Endodermal cell (in vitro differentiated cells): ENCODE measurements at regions not wholly inside any gene's neighbourhood (a gene's known extent, or its start where the extent isn't known, plus 50 kb on each side); places are given as distances from the start of the nearest gene placed in this dataset.
A peak's percentile ranks its signal among the peaks of the same experiment; 100 is the strongest.

ENCODE experiments used
- DNase-seq: peaks from one replicate; pipeline ENCODE4 v3.0.0-alpha.2; 2017
- H3K27ac ChIP-seq: 2 replicates; pipeline ENCODE4 v1.5.1; 2013; ENCODE audit warnings: mild to moderate bottlenecking, low read depth, low read length, moderate library complexity
- H3K27me3 ChIP-seq: 2 replicates; pipeline ENCODE4 v1.6.1; 2013; ENCODE audit warnings: mild to moderate bottlenecking, low read length, moderate library complexity; ENCODE audit not compliant: insufficient read depth, control insufficient read depth, poor library complexity, severe bottlenecking
- H3K36me3 ChIP-seq: 2 replicates; pipeline ENCODE4 v1.7.0; 2013; ENCODE audit warnings: mild to moderate bottlenecking, low read length, moderate library complexity; ENCODE audit not compliant: control insufficient read depth, insufficient read depth
- H3K4me1 ChIP-seq: one replicate; pipeline ENCODE4 v1.7.0; 2013; ENCODE audit warnings: low read length; ENCODE audit not compliant: control insufficient read depth, insufficient read depth
- H3K4me3 ChIP-seq: 2 replicates; pipeline ENCODE4 v1.5.1; 2013; ENCODE audit warnings: mild to moderate bottlenecking, low read length, moderate library complexity
- H3K9ac ChIP-seq: 2 replicates; pipeline ENCODE4 v1.6.1; 2013; ENCODE audit warnings: mild to moderate bottlenecking, low read length, moderate library complexity; ENCODE audit not compliant: poor library complexity, severe bottlenecking; ENCODE audit errors: extremely low read depth
- H3K9me3 ChIP-seq: 2 replicates; pipeline ENCODE4 v1.6.1; 2013; ENCODE audit warnings: mild to moderate bottlenecking, low read length, moderate library complexity; ENCODE audit not compliant: control insufficient read depth
- H3K27ac Mint-ChIP-seq: 2 replicates; pipeline ENCODE4 v1.8.0; 2020; ENCODE audit warnings: mixed read lengths
- H3K27me3 Mint-ChIP-seq: 2 replicates; pipeline ENCODE4 v1.8.0; 2021; ENCODE audit warnings: mild to moderate bottlenecking, mixed read lengths; ENCODE audit not compliant: insufficient read depth
- H3K36me3 Mint-ChIP-seq: 2 replicates; pipeline ENCODE4 v1.8.0; 2020; ENCODE audit warnings: low read depth, mixed read lengths
- H3K4me1 Mint-ChIP-seq: 2 replicates; pipeline ENCODE4 v1.8.0; 2020; ENCODE audit warnings: mixed read lengths
- H3K4me3 Mint-ChIP-seq: 2 replicates; pipeline ENCODE4 v1.8.0; 2020; ENCODE audit warnings: mild to moderate bottlenecking, moderate library complexity, mixed read lengths
- H3K9me3 Mint-ChIP-seq: 2 replicates; pipeline ENCODE4 v1.8.0; 2020; ENCODE audit warnings: mild to moderate bottlenecking, mixed read lengths
- CTCF ChIP-seq: fragments of 200-600 bp; sonication (generic); conservative IDR thresholded peaks from 2 replicates; pipeline ENCODE4 v1.5.0; 2021; ENCODE audit warnings: antibody characterized with exemption, mild to moderate bottlenecking
- WGBS, 2 experiments: methylation state at CpG; one replicate each; pipeline versions ENCODE4 v1.1.5 to v1.1.7; 2013; ENCODE audit warnings: missing lambda C conversion rate in 2 of 2, mixed read lengths in 1 of 2; ENCODE audit not compliant: insufficient coverage in 1 of 2, insufficient read length in 1 of 2; 5-methylcytosine and 5-hydroxymethylcytosine counted together

- no peaks in the 10 kb centered on the region for H3K4me1 Mint-ChIP-seq
- H3K9me3 Mint-ChIP-seq, result no peaks in the 10 kb centered on the region
- H3K36me3 Mint-ChIP-seq, result no peaks in the 10 kb centered on the region
- H3K4me3 Mint-ChIP-seq, result no peak overlapping the region
- WGBS, 2 experiments, result 77 to 85% methylated on average over 5 to 6 of the region's 6 CpGs
- Histone ChIP-seq H3K4me1 (no peaks in the 10 kb centered on the region), H3K36me3 (no peaks in the 10 kb centered on the region), H3K9me3 (no peaks in the 10 kb centered on the region), H3K27me3 (no peaks in the 10 kb centered on the region), H3K27ac (no peak overlapping the region), H3K4me3 (no peak overlapping the region), H3K9ac (no peak overlapping the region)
- peaks cover 4% of the 10 kb centered on the region for H3K27me3 Mint-ChIP-seq
- peak; percentile 16 for DNase-seq
- no peak for TF ChIP-seq CTCF
- no peak overlapping the region for H3K27ac Mint-ChIP-seq
These were observed 121.5 kb upstream of the NEDD9 start for GRCh38 chr6:11353921-11354389.

- H3K9me3 ChIP-seq, result no peaks in the 10 kb centered on the region
- H3K9me3 Mint-ChIP-seq, result peaks cover 2% of the 10 kb centered on the region
- no peak overlapping the region for H3K4me3 ChIP-seq
- H3K4me1 Mint-ChIP-seq, result no peaks in the 10 kb centered on the region
- DNase-seq, result peak; percentile 25
- H3K27ac Mint-ChIP-seq, result no peak overlapping the region
- TF ChIP-seq CTCF, result no peak
- no peak overlapping the region for H3K27ac ChIP-seq
- no peaks in the 10 kb centered on the region for H3K4me1 ChIP-seq
- H3K9ac ChIP-seq, result no peak overlapping the region
- no peaks in the 10 kb centered on the region for H3K36me3 Mint-ChIP-seq
- WGBS, 2 experiments, result 92 to 95% methylated on average over 2 to 4 of the region's 4 CpGs
- no peak overlapping the region for H3K4me3 Mint-ChIP-seq
- H3K36me3 ChIP-seq, result no peaks in the 10 kb centered on the region
- peaks cover under 1% of the 10 kb centered on the region for H3K27me3 ChIP-seq
- H3K27me3 Mint-ChIP-seq, result peaks cover 4% of the 10 kb centered on the region
These were observed 117.8 kb upstream of the NEDD9 start for GRCh38 chr6:11350294-11350693.

- no peak overlapping the region for H3K27ac Mint-ChIP-seq
These were observed 117.4 kb upstream of the NEDD9 start for GRCh38 chr6:11349880-11350279.

More at GRCh38 chr6:11349880-11350279, 117.4 kb upstream of the NEDD9 start:
- H3K27me3 Mint-ChIP-seq, result peaks cover 8% of the 10 kb centered on the region
- Histone ChIP-seq H3K27ac (no peak overlapping the region), H3K9ac (no peak overlapping the region), H3K4me1 (no peaks in the 10 kb centered on the region), H3K9me3 (no peaks in the 10 kb centered on the region), H3K36me3 (no peaks in the 10 kb centered on the region), H3K4me3 (no peak overlapping the region), H3K27me3 (peaks cover 5% of the 10 kb centered on the region)
- H3K9me3 Mint-ChIP-seq, result peaks cover 2% of the 10 kb centered on the region
- no peak for TF ChIP-seq CTCF
- H3K4me3 Mint-ChIP-seq, result no peak overlapping the region
- no peaks in the 10 kb centered on the region for H3K36me3 Mint-ChIP-seq
- no peak for DNase-seq
- no peaks in the 10 kb centered on the region for H3K4me1 Mint-ChIP-seq
